HL-60 (cell line): ENCODE measurements at regions not wholly inside any gene's neighbourhood (a gene's known extent, or its start where the extent isn't known, plus 50 kb on each side); places are given as distances from the start of the nearest gene placed in this dataset.

Experiments
- CTCF ChIP-seq: IDR thresholded peaks from one replicate; pipeline ENCODE4 v1.5.1; 2011; ENCODE audit warnings: low read length, control low read depth, inconsistent platforms; ENCODE audit not compliant: insufficient read depth
- REST ChIP-seq: IDR thresholded peaks from 2 replicates; pipeline ENCODE4 v1.6.1; 2012; ENCODE audit warnings: low read depth; ENCODE audit not compliant: insufficient replicate concordance

DNA sequence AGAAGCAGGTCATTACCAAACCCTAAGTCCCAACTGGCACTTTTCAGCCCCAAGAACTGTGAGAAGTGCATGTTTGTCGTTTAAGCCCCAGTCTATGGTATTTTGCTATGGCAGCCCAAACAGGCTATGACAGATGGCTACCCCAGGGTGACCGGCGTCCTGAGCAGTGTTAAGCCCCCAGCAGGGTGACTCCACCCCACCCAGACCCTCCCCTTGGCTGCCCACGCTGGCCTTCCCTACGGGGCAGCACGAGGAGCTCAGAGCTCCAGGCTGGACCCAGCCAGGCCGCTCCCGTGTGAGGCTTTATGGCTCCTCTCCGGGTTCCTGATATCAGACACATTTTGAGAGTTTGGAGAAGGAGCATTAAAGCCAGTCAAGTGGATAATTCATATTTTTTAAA is 684.0 kb downstream of the PTPRU start:
- TF ChIP-seq CTCF (no peak), REST (no peak)
